IMR-90 (cell line): ENCODE measurements at regions not wholly inside any gene's neighbourhood (a gene's known extent, or its start where the extent isn't known, plus 50 kb on each side); places are given as distances from the start of the nearest gene placed in this dataset.

Source experiments
- ATAC-seq: fragments of 200-7000 bp; cut with Tn5 transposase; 2 replicates; pipeline ENCODE4 v1.9.1; 2020; ENCODE audit warnings: low read depth, mild to moderate bottlenecking, moderate library complexity
- BruUV-seq: library from RNA; stranded (reverse); fragments of 400-500 nt; replicated peaks from 2 replicates; lab custom pipeline; 2021; lab: Mats Ljungman, UMichigan
- CTCF ChIA-PET: fragments of 300-600 bp; formaldehyde crosslinking; extraction: SDS; loops from one replicate; lab custom pipeline; 2021; ENCODE audit warnings: antibody characterized with exemption; lab: Yijun Ruan, JAX
- POLR2A ChIA-PET: fragments of 300-600 bp; sonication (Branson Sonifier 250); formaldehyde crosslinking; loops from one replicate; lab custom pipeline; 2022; ENCODE audit warnings: antibody characterized with exemption; ENCODE audit not compliant: unreplicated experiment; lab: Charles Lee
- DNase-seq: peaks from one replicate; pipeline ENCODE4 v3.0.0; 2013
- H2AFZ ChIP-seq: replicated peaks from 2 replicates; pipeline ENCODE3; 2013; ENCODE audit warnings: low read length, mild to moderate bottlenecking; ENCODE audit not compliant: poor library complexity
- H2AK5ac ChIP-seq: 2 replicates; pipeline ENCODE4 v1.6.1; 2013; ENCODE audit warnings: low read depth, low read length, inconsistent platforms
- H2AK9ac ChIP-seq: replicated peaks from 2 replicates; pipeline ENCODE3; 2013; ENCODE audit warnings: mild to moderate bottlenecking, low read depth, low read length, moderate library complexity; ENCODE audit not compliant: poor library complexity
- H2BK120ac ChIP-seq: 2 replicates; pipeline ENCODE4 v1.6.1; 2013; ENCODE audit warnings: low read depth, low read length, inconsistent platforms
- H2BK15ac ChIP-seq: 3 replicates; pipeline ENCODE4 v1.6.1; 2013; ENCODE audit warnings: low read depth, low read length, inconsistent platforms
- H2BK20ac ChIP-seq: 2 replicates; pipeline ENCODE4 v1.6.1; 2013; ENCODE audit warnings: low read depth, mild to moderate bottlenecking, inconsistent platforms, low read length, moderate library complexity
- H2BK5ac ChIP-seq: 2 replicates; pipeline ENCODE4 v1.6.1; 2013; ENCODE audit warnings: mild to moderate bottlenecking, low read depth, low read length, inconsistent platforms; ENCODE audit not compliant: poor library complexity, severe bottlenecking
- H3K14ac ChIP-seq: replicated peaks from 2 replicates; pipeline ENCODE4 v1.6.1; 2013; ENCODE audit warnings: low read depth, low read length, inconsistent platforms
- H3K18ac ChIP-seq: 2 replicates; pipeline ENCODE4 v1.6.1; 2013; ENCODE audit warnings: low read depth, low read length, control low read depth
- H3K23ac ChIP-seq: 2 replicates; pipeline ENCODE4 v1.6.1; 2013; ENCODE audit warnings: low read depth, low read length, inconsistent platforms
- H3K27ac ChIP-seq: 2 replicates; pipeline ENCODE4 v1.5.1; 2013; ENCODE audit warnings: mild to moderate bottlenecking, control low read depth, low read length; ENCODE audit not compliant: insufficient read depth
- H3K27me3 ChIP-seq: 2 replicates; pipeline ENCODE4 v1.6.1; 2013; ENCODE audit warnings: low read length; ENCODE audit not compliant: control insufficient read depth, insufficient read depth
- H3K36me3 ChIP-seq: 2 replicates; pipeline ENCODE4 v1.6.1; 2013; ENCODE audit warnings: low read length, mixed read lengths; ENCODE audit not compliant: control insufficient read depth, insufficient read depth
- H3K4ac ChIP-seq: 2 replicates; pipeline ENCODE4 v1.6.1; 2013; ENCODE audit warnings: low read depth, low read length, inconsistent platforms
- H3K4me1 ChIP-seq: 2 replicates; pipeline ENCODE4 v1.6.1; 2013; ENCODE audit warnings: low read length, mixed read lengths; ENCODE audit not compliant: control insufficient read depth, insufficient read depth
- H3K4me2 ChIP-seq: 2 replicates; pipeline ENCODE4 v1.6.1; 2013; ENCODE audit warnings: low read depth, mild to moderate bottlenecking, control low read depth, low read length, moderate library complexity
- H3K4me3 ChIP-seq: 2 replicates; pipeline ENCODE4 v1.5.1; 2013; ENCODE audit warnings: low read depth, mild to moderate bottlenecking, control low read depth, low read length, moderate library complexity; ENCODE audit not compliant: insufficient read depth
- H3K56ac ChIP-seq: 2 replicates; pipeline ENCODE4 v1.6.1; 2013; ENCODE audit warnings: low read length, inconsistent platforms; ENCODE audit not compliant: insufficient read depth; ENCODE audit errors: extremely low read depth
- H3K79me1 ChIP-seq, 2 experiments: 2 replicates each; pipeline ENCODE4 v1.6.1; 2013; ENCODE audit warnings: low read length in 2 of 2, inconsistent platforms in 1 of 2, low read depth in 1 of 2
- H3K9ac ChIP-seq: 2 replicates; pipeline ENCODE4 v1.6.1; 2013; ENCODE audit warnings: low read depth, low read length, control low read depth
- H3K9me1 ChIP-seq: 2 replicates; pipeline ENCODE4 v1.6.1; 2013; ENCODE audit warnings: low read length, inconsistent platforms; ENCODE audit not compliant: insufficient read depth
- H3K9me3 ChIP-seq: 2 replicates; pipeline ENCODE4 v1.6.1; 2013; ENCODE audit warnings: low read length; ENCODE audit not compliant: control insufficient read depth, insufficient read depth
- H4K20me1 ChIP-seq: 2 replicates; pipeline ENCODE4 v1.6.1; 2013; ENCODE audit warnings: low read length, inconsistent platforms; ENCODE audit not compliant: insufficient read depth
- H4K5ac ChIP-seq: 2 replicates; pipeline ENCODE4 v1.6.1; 2013; ENCODE audit warnings: mild to moderate bottlenecking, low read depth, low read length, control low read depth
- H4K8ac ChIP-seq, 2 experiments: 2 replicates each; pipeline ENCODE4 v1.6.1; 2013; ENCODE audit warnings: low read depth in 2 of 2, low read length in 2 of 2, control low read depth in 1 of 2, inconsistent platforms in 1 of 2
- H4K91ac ChIP-seq: 2 replicates; pipeline ENCODE4 v1.6.1; 2013; ENCODE audit warnings: low read depth, low read length, inconsistent platforms; ENCODE audit not compliant: insufficient read depth
- BHLHE40 ChIP-seq: fragments of 150-350 bp; IDR thresholded peaks from 2 replicates; pipeline ENCODE4 v1.6.1; 2016; ENCODE audit warnings: mild to moderate bottlenecking, low read depth, low read length
- CEBPB ChIP-seq: IDR thresholded peaks from 2 replicates; pipeline ENCODE4 v1.6.1; 2012; ENCODE audit warnings: low read depth, low read length, improper control_type of control experiment
- CHD1 ChIP-seq: IDR thresholded peaks from 2 replicates; pipeline ENCODE4 v1.6.1; 2012; ENCODE audit warnings: low read depth, low read length, improper control_type of control experiment
- CTCF ChIP-seq: conservative IDR thresholded peaks from 2 replicates; pipeline ENCODE4 v1.5.1; 2012; ENCODE audit warnings: mild to moderate bottlenecking, low read depth, low read length, improper control_type of control experiment
- ELK1 ChIP-seq: fragments of 150-350 bp; IDR thresholded peaks from 2 replicates; pipeline ENCODE4 v1.6.1; 2016; ENCODE audit warnings: low read depth, mild to moderate bottlenecking, low read length, moderate library complexity, borderline replicate concordance
- FOS ChIP-seq: fragments of 150-350 bp; IDR thresholded peaks from 2 replicates; pipeline ENCODE4 v1.6.1; 2016; ENCODE audit warnings: low read depth, low read length
- MAFK ChIP-seq: IDR thresholded peaks from 2 replicates; pipeline ENCODE4 v1.6.1; 2012; ENCODE audit warnings: low read depth, low read length, improper control_type of control experiment
- MAZ ChIP-seq: IDR thresholded peaks from 2 replicates; pipeline ENCODE4 v1.6.1; 2012; ENCODE audit warnings: low read depth, mild to moderate bottlenecking, low read length, improper control_type of control experiment, moderate library complexity, borderline replicate concordance
- MXI1 ChIP-seq: IDR thresholded peaks from 2 replicates; pipeline ENCODE4 v1.6.1; 2012; ENCODE audit warnings: low read depth, mild to moderate bottlenecking, low read length, moderate library complexity, borderline replicate concordance
- POLR2A ChIP-seq: IDR thresholded peaks from 2 replicates; pipeline ENCODE4 v1.6.1; 2012; ENCODE audit warnings: mild to moderate bottlenecking, low read depth, low read length
- RAD21 ChIP-seq: IDR thresholded peaks from 2 replicates; pipeline ENCODE4 v1.6.1; 2012; ENCODE audit warnings: low read length, improper control_type of control experiment
- RCOR1 ChIP-seq: IDR thresholded peaks from 2 replicates; pipeline ENCODE4 v1.6.1; 2012; ENCODE audit warnings: mild to moderate bottlenecking, low read length, improper control_type of control experiment; ENCODE audit not compliant: insufficient replicate concordance
- RFX5 ChIP-seq: IDR thresholded peaks from 2 replicates; pipeline ENCODE4 v1.8.0; 2012; ENCODE audit warnings: low read depth, mild to moderate bottlenecking, low read length, moderate library complexity
- SMC3 ChIP-seq: fragments of 150-350 bp; IDR thresholded peaks from 2 replicates; pipeline ENCODE4 v1.6.1; 2016; ENCODE audit warnings: low read depth, mild to moderate bottlenecking, antibody characterized with exemption, low read length, moderate library complexity
- USF2 ChIP-seq: fragments of 150-350 bp; IDR thresholded peaks from 2 replicates; pipeline ENCODE4 v1.6.1; 2017; ENCODE audit warnings: mild to moderate bottlenecking, antibody characterized with exemption, low read length, low read depth
- WGBS, 2 experiments: methylation state at CpG; one replicate each; pipeline versions ENCODE4 v1.1.5 to v1.1.7; 2013; ENCODE audit warnings: missing lambda C conversion rate in 2 of 2; ENCODE audit not compliant: insufficient read length in 1 of 2; ENCODE audit errors: extremely low coverage in 2 of 2; 5-methylcytosine and 5-hydroxymethylcytosine counted together
- dilution Hi-C: fragments of 300-500 bp; cut with HindIII; formaldehyde crosslinking; loops from one replicate; pipeline ENCODE4 v1.14.3; 2018; ENCODE audit warnings: low sequenced_read_pairs; ENCODE audit not compliant: unreplicated experiment
- in situ Hi-C: fragments of 300-500 bp; cut with MboI; formaldehyde crosslinking; loops from 3 replicates; pipeline ENCODE4 v1.14.3; 2019; ENCODE audit warnings: low sequenced_read_pairs, inconsistent platforms, mixed read lengths
- intact Hi-C: fragments of 100-400 bp; cut with micrococcal nuclease; formaldehyde crosslinking; loops from 2 replicates; pipeline ENCODE4 v1.10.0; 2022

- Histone ChIP-seq H3K79me1 (no peaks in the 10 kb centered on the region), H3K4me3 (no peak overlapping the region), H3K36me3 (no peaks in the 10 kb centered on the region), H3K4me2 (no peak overlapping the region), H2BK20ac (no peak overlapping the region), H4K20me1 (no peaks in the 10 kb centered on the region), H3K4ac (no peak overlapping the region), H3K23ac (no peak overlapping the region), H2AFZ (no peak overlapping the region), H3K9ac (no peak overlapping the region), H4K8ac (no peak overlapping the region), H3K14ac (no peak overlapping the region), H4K5ac (no peak overlapping the region), H2BK5ac (no peak overlapping the region), H3K56ac (no peak overlapping the region), H3K27me3 (0 out of 2 replicates have a peak, but pooled peaks cover 1% of the 10 kb centered on the region), H3K27ac (no peak overlapping the region), H2BK120ac (no peak overlapping the region), H3K4me1 (peaks cover 4% of the 10 kb centered on the region; the same call in 1 of the 2 replicates), H3K18ac (no peak overlapping the region), H3K9me3 (no peaks in the 10 kb centered on the region), H2BK15ac (no peak overlapping the region), H2AK9ac (no peak overlapping the region), H2AK5ac (no peak overlapping the region), H4K91ac (no peak overlapping the region), H3K9me1 (no peaks in the 10 kb centered on the region)
- POLR2A ChIA-PET: no interaction called here
- TF ChIP-seq CTCF: no peak
- no peak for TF ChIP-seq BHLHE40
- TF ChIP-seq SMC3: no peak
- no peak for TF ChIP-seq CHD1
- TF ChIP-seq CEBPB: no peak
- no peak for TF ChIP-seq RCOR1
- no peak for TF ChIP-seq MAFK
- TF ChIP-seq RAD21: no peak
- no peak for TF ChIP-seq ELK1
- TF ChIP-seq MXI1: no peak
- TF ChIP-seq USF2: no peak
- TF ChIP-seq RFX5: no peak
- no peak for TF ChIP-seq POLR2A
- TF ChIP-seq FOS: no peak
- no peak for TF ChIP-seq MAZ
- DNase-seq (no peak), ATAC-seq (no peak)
- no TSS peak for BruUV-seq
- intact Hi-C loops: no loop called here
- WGBS, 2 experiments: no CpG with 5 or more reads among the region's 2 CpGs
- dilution Hi-C loops: no loop called here
- in situ Hi-C loops: no loop called here
- CTCF ChIA-PET: no interaction called here
Observed at GRCh38 chr17:13310858-13311257, 290.9 kb downstream of the HS3ST3A1 start.
